Inferior parietal cortex (tissue), 1 donor: ENCODE measurements at regions not wholly inside any gene's neighbourhood (a gene's known extent, or its start where the extent isn't known, plus 50 kb on each side); places are given as distances from the start of the nearest gene placed in this dataset.
"Not testable (repeated sequence)": the region's sequence is repeated elsewhere in the genome, so short reads cannot be mapped to it uniquely, and the experiment has no call there.

Source experiments
- DNase-seq: peaks from one replicate; pipeline ENCODE4 v3.0.0-alpha.2; 2016; ENCODE audit errors: extremely low spot score

GRCh38 chr4:67038228-67038566 lies 507.1 kb downstream of the CENPC start:
- no peak for DNase-seq

- DNase-seq, result no peak
Observed at GRCh38 chr4:67037504-67038227, 507.6 kb downstream of the CENPC start.

GRCh38 chr4:67036791-67037190 lies 508.5 kb downstream of the CENPC start:
- no peak for DNase-seq

- DNase-seq, result no peak
Observed at GRCh38 chr4:67035986-67036385, 509.3 kb downstream of the CENPC start.

GRCh38 chr4:67035501-67035900 lies 509.8 kb downstream of the CENPC start:
- no peak for DNase-seq

- DNase-seq, result no peak
Observed at GRCh38 chr4:67030636-67031035, 514.7 kb downstream of the CENPC start.

GRCh38 chr4:67020438-67020797 lies 524.9 kb downstream of the CENPC start:
- no peak for DNase-seq

- no peak for DNase-seq
Observed at GRCh38 chr4:67019686-67020437, 525.4 kb downstream of the CENPC start.

- no peak for DNase-seq
Observed at GRCh38 chr4:67014592-67014991, 530.7 kb downstream of the CENPC start.

- no peak for DNase-seq
Observed at GRCh38 chr4:67006791-67007190, 538.5 kb downstream of the CENPC start.

GRCh38 chr4:66991521-66991920 lies 553.8 kb downstream of the CENPC start:
- no peak for DNase-seq

- DNase-seq, result no peak
Observed at GRCh38 chr4:66974665-66975064, 570.6 kb downstream of the CENPC start.

GRCh38 chr4:66972087-66972486 lies 573.2 kb downstream of the CENPC start:
- no peak for DNase-seq

GRCh38 chr4:66964467-66964866 lies 580.8 kb downstream of the CENPC start:
- no peak for DNase-seq

- DNase-seq, result no peak
Observed at GRCh38 chr4:66963084-66963483, 582.2 kb downstream of the CENPC start.

GRCh38 chr4:66959207-66959606 lies 586.1 kb downstream of the CENPC start:
- no peak for DNase-seq

- DNase-seq, result no peak
Observed at GRCh38 chr4:66956852-66957251, 588.5 kb downstream of the CENPC start.

- DNase-seq, result no peak
Observed at GRCh38 chr4:66956426-66956825, 588.9 kb downstream of the CENPC start.

- no peak for DNase-seq
Observed at GRCh38 chr4:66955784-66956183, 589.5 kb downstream of the CENPC start.

- DNase-seq, result no peak
Observed at GRCh38 chr4:66949419-66949818, 595.9 kb downstream of the CENPC start.

GRCh38 chr4:66946761-66947160 lies 598.5 kb downstream of the CENPC start:
- no peak for DNase-seq

GRCh38 chr4:66943112-66943511 lies 602.2 kb downstream of the CENPC start:
- no peak for DNase-seq

- DNase-seq, result not testable (repeated sequence)
Observed at GRCh38 chr4:66931981-66932380, 613.3 kb downstream of the CENPC start.

- no peak for DNase-seq
Observed at GRCh38 chr4:66930206-66930605, 615.1 kb downstream of the CENPC start.
